22Rv1 (cell line): ENCODE measurements at regions not wholly inside any gene's neighbourhood (a gene's known extent, or its start where the extent isn't known, plus 50 kb on each side); places are given as distances from the start of the nearest gene placed in this dataset.

Source experiments
- CTCF ChIP-seq: fragments of 450-650 bp; IDR thresholded peaks from 2 replicates; pipeline ENCODE4 v1.5.1; 2017; ENCODE audit warnings: mild to moderate bottlenecking
- ZFX ChIP-seq: fragments of 450-650 bp; IDR thresholded peaks from 2 replicates; pipeline ENCODE4 v1.6.1; 2017; ENCODE audit warnings: antibody characterized with exemption, borderline replicate concordance

- TF ChIP-seq CTCF (no peak), ZFX (no peak)
Measured at GRCh38 chr21:27129694-27130093, 162.8 kb upstream of the ADAMTS5 start.
